Uterus (tissue), 2 donors: ENCODE measurements at regions not wholly inside any gene's neighbourhood (a gene's known extent, or its start where the extent isn't known, plus 50 kb on each side); places are given as distances from the start of the nearest gene placed in this dataset.

Source experiments
- POLR2A ChIP-seq, 2 donors: fragments of 450-650 bp; IDR thresholded peaks; one replicate each; pipeline ENCODE4 v1.6.1; 2016; ENCODE audit warnings: antibody characterized with exemption in 2 of 2, mild to moderate bottlenecking in 1 of 2, moderate library complexity in 1 of 2
- TF ChIP-seq, protein P1 (sequence below), 4 experiments: fragments of 200-600 bp in 2 of 4; fragments of 450-650 bp in 2 of 4; sonication (generic) in 2 of 4; IDR thresholded peaks; one replicate each; pipeline ENCODE4 v1.5.1; 2016 to 2019; ENCODE audit warnings: antibody characterized with exemption in 4 of 4, mild to moderate bottlenecking in 2 of 4, moderate library complexity in 1 of 4

DNA sequence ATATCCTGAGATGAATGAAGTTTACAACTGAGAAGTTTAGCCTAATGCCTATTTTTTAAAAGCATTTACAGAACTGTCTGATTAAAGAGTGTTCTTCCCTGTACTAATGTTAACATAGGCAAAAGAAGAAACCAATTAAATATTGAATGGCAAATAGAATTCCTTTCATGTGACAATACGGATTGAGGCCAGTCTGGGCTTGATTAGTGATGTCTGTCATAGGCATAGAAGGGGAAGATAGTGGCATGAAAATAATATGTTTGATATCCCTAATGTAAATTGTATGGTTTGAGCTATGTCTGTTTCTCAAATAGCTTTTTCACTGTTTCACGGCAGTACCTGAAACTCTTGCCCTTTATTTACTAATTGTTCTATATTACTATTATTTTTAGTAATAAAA lies 443.1 kb upstream of the CLINT1 start:
- TF ChIP-seq, protein P1, sequence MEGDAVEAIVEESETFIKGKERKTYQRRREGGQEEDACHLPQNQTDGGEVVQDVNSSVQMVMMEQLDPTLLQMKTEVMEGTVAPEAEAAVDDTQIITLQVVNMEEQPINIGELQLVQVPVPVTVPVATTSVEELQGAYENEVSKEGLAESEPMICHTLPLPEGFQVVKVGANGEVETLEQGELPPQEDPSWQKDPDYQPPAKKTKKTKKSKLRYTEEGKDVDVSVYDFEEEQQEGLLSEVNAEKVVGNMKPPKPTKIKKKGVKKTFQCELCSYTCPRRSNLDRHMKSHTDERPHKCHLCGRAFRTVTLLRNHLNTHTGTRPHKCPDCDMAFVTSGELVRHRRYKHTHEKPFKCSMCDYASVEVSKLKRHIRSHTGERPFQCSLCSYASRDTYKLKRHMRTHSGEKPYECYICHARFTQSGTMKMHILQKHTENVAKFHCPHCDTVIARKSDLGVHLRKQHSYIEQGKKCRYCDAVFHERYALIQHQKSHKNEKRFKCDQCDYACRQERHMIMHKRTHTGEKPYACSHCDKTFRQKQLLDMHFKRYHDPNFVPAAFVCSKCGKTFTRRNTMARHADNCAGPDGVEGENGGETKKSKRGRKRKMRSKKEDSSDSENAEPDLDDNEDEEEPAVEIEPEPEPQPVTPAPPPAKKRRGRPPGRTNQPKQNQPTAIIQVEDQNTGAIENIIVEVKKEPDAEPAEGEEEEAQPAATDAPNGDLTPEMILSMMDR (IDR thresholded peaks at IDR 0.05) = no peak
- no peak for TF ChIP-seq POLR2A (IDR thresholded peaks at IDR 0.05)
